ENCODE measurements at regions not wholly inside any gene's neighbourhood (a gene's known extent, or its start where the extent isn't known, plus 50 kb on each side); places are given as distances from the start of the nearest gene placed in this dataset.

DNA sequence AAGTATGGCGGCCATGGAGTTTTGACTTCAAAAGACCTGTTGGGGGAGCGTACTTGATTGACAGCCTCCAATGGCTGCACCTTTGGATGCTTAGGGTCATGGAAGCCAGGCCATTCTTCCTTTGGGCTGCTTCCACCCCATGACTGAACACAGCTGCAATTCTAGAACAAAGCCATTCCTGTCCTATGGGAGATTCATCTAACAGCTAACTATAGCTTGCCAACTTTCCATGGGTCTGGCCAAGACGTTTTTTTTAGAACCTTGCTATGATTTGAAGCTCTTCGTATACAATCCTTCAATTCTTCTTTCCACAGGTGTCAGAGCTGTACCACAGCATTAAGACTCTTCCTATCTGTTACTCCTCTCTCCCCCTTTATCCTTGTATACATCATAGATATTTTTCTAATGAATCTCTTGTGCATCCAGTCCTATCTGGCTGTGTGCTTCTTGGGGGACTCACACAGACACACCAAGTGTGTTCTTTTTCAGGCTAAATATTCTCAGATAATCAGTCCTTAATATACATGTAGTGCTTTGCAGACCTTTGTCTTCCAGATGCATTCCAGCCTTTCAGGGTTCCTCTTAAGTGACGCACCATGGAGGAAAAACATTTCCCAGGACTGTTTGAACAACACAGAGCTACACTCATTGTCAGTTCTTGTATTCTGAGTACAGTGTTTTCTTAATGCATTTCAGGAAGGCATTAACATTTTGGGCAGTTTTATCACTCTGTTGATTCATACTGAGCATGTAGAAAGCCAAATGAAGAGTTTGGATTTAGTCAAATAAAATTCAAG is 198.9 kb downstream of the TAF11L14 start (continued):
- TF ChIP-seq ZSCAN30 (tag by site-specific recombination; IDR thresholded peaks at IDR 0.05) (no peak), SCRT2 (tag by site-specific recombination; IDR thresholded peaks at IDR 0.05) (no peak), HOXA7 (CRISPR knock-in tag; IDR thresholded peaks at IDR 0.05; ENCODE audit: borderline replicate concordance) (no peak), ZNF37A (tag by site-specific recombination; IDR thresholded peaks at IDR 0.05) (no peak)
- TF ChIP-seq, protein P1, sequence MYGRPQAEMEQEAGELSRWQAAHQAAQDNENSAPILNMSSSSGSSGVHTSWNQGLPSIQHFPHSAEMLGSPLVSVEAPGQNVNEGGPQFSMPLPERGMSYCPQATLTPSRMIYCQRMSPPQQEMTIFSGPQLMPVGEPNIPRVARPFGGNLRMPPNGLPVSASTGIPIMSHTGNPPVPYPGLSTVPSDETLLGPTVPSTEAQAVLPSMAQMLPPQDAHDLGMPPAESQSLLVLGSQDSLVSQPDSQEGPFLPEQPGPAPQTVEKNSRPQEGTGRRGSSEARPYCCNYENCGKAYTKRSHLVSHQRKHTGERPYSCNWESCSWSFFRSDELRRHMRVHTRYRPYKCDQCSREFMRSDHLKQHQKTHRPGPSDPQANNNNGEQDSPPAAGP (tag by site-specific recombination; IDR thresholded peaks at IDR 0.05), result no peak
- TF ChIP-seq, protein P2, sequence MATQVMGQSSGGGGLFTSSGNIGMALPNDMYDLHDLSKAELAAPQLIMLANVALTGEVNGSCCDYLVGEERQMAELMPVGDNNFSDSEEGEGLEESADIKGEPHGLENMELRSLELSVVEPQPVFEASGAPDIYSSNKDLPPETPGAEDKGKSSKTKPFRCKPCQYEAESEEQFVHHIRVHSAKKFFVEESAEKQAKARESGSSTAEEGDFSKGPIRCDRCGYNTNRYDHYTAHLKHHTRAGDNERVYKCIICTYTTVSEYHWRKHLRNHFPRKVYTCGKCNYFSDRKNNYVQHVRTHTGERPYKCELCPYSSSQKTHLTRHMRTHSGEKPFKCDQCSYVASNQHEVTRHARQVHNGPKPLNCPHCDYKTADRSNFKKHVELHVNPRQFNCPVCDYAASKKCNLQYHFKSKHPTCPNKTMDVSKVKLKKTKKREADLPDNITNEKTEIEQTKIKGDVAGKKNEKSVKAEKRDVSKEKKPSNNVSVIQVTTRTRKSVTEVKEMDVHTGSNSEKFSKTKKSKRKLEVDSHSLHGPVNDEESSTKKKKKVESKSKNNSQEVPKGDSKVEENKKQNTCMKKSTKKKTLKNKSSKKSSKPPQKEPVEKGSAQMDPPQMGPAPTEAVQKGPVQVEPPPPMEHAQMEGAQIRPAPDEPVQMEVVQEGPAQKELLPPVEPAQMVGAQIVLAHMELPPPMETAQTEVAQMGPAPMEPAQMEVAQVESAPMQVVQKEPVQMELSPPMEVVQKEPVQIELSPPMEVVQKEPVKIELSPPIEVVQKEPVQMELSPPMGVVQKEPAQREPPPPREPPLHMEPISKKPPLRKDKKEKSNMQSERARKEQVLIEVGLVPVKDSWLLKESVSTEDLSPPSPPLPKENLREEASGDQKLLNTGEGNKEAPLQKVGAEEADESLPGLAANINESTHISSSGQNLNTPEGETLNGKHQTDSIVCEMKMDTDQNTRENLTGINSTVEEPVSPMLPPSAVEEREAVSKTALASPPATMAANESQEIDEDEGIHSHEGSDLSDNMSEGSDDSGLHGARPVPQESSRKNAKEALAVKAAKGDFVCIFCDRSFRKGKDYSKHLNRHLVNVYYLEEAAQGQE (tag by site-specific recombination; IDR thresholded peaks at IDR 0.05), result no peak

DNA sequence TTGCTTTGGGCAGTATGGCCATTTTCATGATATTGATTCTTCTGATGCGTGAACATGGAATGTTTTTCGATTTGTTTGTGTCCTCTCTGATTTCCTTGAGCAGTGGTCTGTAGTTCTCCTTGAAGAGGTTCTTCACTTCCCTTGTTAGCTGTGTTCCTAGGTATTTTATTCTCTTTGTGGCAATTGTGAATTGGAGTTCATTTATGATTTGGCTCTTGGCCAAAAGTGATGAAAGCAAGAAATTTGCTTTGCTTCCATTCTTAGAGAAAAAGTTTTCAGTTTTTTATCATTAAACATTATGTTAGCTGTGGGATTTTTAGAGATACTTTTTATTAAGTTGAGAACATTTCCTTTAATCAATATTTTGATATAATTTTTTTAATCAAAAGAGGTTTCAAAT is 203.5 kb downstream of the TAF11L14 start:
- POLR2A ChIA-PET, result no interaction called here
- Histone ChIP-seq H3K36me3 (ENCODE audit: control insufficient read depth in 2 of 2, insufficient read depth in 1 of 2, low read length in 2 of 2) (no peaks in the 10 kb centered on the region), H3K9me3 (ENCODE audit: control insufficient read depth, insufficient read depth, low read depth, low read length) (no peaks in the 10 kb centered on the region), H3K27ac (ENCODE audit: extremely low read depth, low read depth, low read length) (no peak overlapping the region), H3K4me1 (ENCODE audit: control insufficient read depth, insufficient read depth, low read length) (no peaks in the 10 kb centered on the region), H3K4me3 (ENCODE audit: low read depth, low read length) (no peak overlapping the region)
- TF ChIP-seq MYNN (tag by site-specific recombination; IDR thresholded peaks at IDR 0.05; ENCODE audit: borderline replicate concordance) (no peak), SP2 (tag by site-specific recombination; IDR thresholded peaks at IDR 0.05) (no peak), REPIN1 (tag by site-specific recombination; IDR thresholded peaks at IDR 0.05; ENCODE audit: low read depth) (no peak)
- CTCF ChIA-PET, result interaction anchor here (0.9 kb wide), 1 partner anchor 532 kb away, joined by 3 read pairs; no protein-coding TSS in a partner anchor

DNA sequence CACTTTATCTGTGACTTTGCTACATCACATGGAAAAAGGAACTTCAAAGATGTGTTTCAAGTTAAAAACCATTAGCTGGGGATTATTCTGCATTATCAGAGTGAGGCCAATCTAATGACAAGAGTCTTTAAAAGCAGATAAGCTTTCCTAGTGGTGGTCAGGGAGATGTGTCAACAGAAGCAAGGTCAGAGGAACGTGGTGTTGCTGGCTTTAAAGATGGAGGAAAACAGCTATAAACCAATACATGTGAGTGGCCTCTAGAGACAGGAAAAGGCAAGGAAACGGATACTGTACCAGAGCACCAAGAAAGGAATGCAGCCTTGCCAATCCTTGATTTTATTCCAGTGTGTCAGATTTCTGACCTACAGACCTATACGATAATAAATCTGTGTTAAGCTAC is 204.2 kb downstream of the TAF11L14 start:
- POLR2A ChIA-PET, result no interaction called here
- Histone ChIP-seq H3K36me3 (ENCODE audit: control insufficient read depth in 2 of 2, insufficient read depth in 1 of 2, low read length in 2 of 2) (no peaks in the 10 kb centered on the region), H3K4me3 (ENCODE audit: low read depth, low read length) (no peak overlapping the region), H3K4me1 (ENCODE audit: control insufficient read depth, insufficient read depth, low read length) (no peaks in the 10 kb centered on the region), H3K27ac (ENCODE audit: extremely low read depth, low read depth, low read length) (no peak overlapping the region), H3K9me3 (ENCODE audit: control insufficient read depth, insufficient read depth, low read depth, low read length) (no peaks in the 10 kb centered on the region)
- CTCF ChIA-PET, result interaction anchor here (0.7 to 0.9 kb wide), 2 partner anchors 533 to 623 kb away, joined by 3 read pairs; no protein-coding TSS in a partner anchor
- TF ChIP-seq, protein P3, sequence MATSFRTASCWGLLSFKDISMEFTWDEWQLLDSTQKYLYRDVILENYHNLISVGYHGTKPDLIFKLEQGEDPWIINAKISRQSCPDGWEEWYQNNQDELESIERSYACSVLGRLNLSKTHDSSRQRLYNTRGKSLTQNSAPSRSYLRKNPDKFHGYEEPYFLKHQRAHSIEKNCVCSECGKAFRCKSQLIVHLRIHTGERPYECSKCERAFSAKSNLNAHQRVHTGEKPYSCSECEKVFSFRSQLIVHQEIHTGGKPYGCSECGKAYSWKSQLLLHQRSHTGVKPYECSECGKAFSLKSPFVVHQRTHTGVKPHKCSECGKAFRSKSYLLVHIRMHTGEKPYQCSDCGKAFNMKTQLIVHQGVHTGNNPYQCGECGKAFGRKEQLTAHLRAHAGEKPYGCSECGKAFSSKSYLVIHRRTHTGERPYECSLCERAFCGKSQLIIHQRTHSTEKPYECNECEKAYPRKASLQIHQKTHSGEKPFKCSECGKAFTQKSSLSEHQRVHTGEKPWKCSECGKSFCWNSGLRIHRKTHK (tag by site-specific recombination; IDR thresholded peaks at IDR 0.05), result no peak
- TF ChIP-seq SP7 (tag by site-specific recombination; IDR thresholded peaks at IDR 0.05), result no peak
- no peak for TF ChIP-seq ZNF558 (tag by site-specific recombination; IDR thresholded peaks at IDR 0.05)
- no peak for TF ChIP-seq ZNF521 (tag by site-specific recombination; IDR thresholded peaks at IDR 0.05)
- no peak for TF ChIP-seq WT1 (tag by site-specific recombination; IDR thresholded peaks at IDR 0.05)
- no peak for TF ChIP-seq ZNF214 (tag by site-specific recombination; IDR thresholded peaks at IDR 0.05; ENCODE audit: borderline replicate concordance)

All from HEK293 (cell line).